ENCODE measurements at regions not wholly inside any gene's neighbourhood (a gene's known extent, or its start where the extent isn't known, plus 50 kb on each side); places are given as distances from the start of the nearest gene placed in this dataset.

- Histone ChIP-seq H3K4me2 (no peak overlapping the region), H3K79me2 (ENCODE audit: insufficient read depth, low read depth) (no peaks in the 10 kb centered on the region), H3K4me3 (IDR thresholded peaks at IDR 0.05; ENCODE audit: insufficient read depth, low read depth, low read length) (no peak overlapping the region), H4K20me1 (ENCODE audit: insufficient read depth) (no peaks in the 10 kb centered on the region), H3K9ac (no peak overlapping the region), H3K4me1 (ENCODE audit: low read depth, poor library complexity, severe bottlenecking) (no peaks in the 10 kb centered on the region), H3K27me3 (ENCODE audit: insufficient read depth, low read depth) (no peaks in the 10 kb centered on the region), H2AFZ (ENCODE audit: low read depth) (no peak overlapping the region), H3K36me3 (ENCODE audit: insufficient read depth) (no peaks in the 10 kb centered on the region), H3K27ac (no peak overlapping the region)
- TF ChIP-seq CTCF (conservative IDR thresholded peaks at IDR 0.05; ENCODE audit: low read depth, low read length), result no peak
Measured at GRCh38 chr4:163063891-163064290, 102.8 kb downstream of the NAF1 start.

GRCh38 chr4:163048447-163048846, 118.2 kb downstream of the NAF1 start:
- H3K4me3 ChIP-seq (IDR thresholded peaks at IDR 0.05; ENCODE audit: insufficient read depth, low read depth, low read length), result no peak overlapping the region
- H3K4me1 ChIP-seq (ENCODE audit: low read depth, poor library complexity, severe bottlenecking), result no peaks in the 10 kb centered on the region
- H3K27ac ChIP-seq, result no peak overlapping the region
- H3K4me2 ChIP-seq, result no peak overlapping the region
- H3K36me3 ChIP-seq (ENCODE audit: insufficient read depth), result no peaks in the 10 kb centered on the region
- TF ChIP-seq CTCF (conservative IDR thresholded peaks at IDR 0.05; ENCODE audit: low read depth, low read length), result peak; percentile 63
- no peak overlapping the region for H2AFZ ChIP-seq (ENCODE audit: low read depth)
- H3K9ac ChIP-seq, result no peak overlapping the region
- H3K27me3 ChIP-seq (ENCODE audit: insufficient read depth, low read depth), result no peaks in the 10 kb centered on the region
- H3K79me2 ChIP-seq (ENCODE audit: insufficient read depth, low read depth), result no peaks in the 10 kb centered on the region
- H4K20me1 ChIP-seq (ENCODE audit: insufficient read depth), result no peaks in the 10 kb centered on the region

GRCh38 chr4:163042306-163042705, 124.4 kb downstream of the NAF1 start:
- Histone ChIP-seq H3K27ac (no peak overlapping the region), H3K4me2 (no peak overlapping the region), H3K79me2 (ENCODE audit: insufficient read depth, low read depth) (no peaks in the 10 kb centered on the region), H4K20me1 (ENCODE audit: insufficient read depth) (no peaks in the 10 kb centered on the region), H2AFZ (ENCODE audit: low read depth) (no peak overlapping the region), H3K4me3 (IDR thresholded peaks at IDR 0.05; ENCODE audit: insufficient read depth, low read depth, low read length) (no peak overlapping the region), H3K27me3 (ENCODE audit: insufficient read depth, low read depth) (no peaks in the 10 kb centered on the region), H3K4me1 (ENCODE audit: low read depth, poor library complexity, severe bottlenecking) (no peaks in the 10 kb centered on the region), H3K36me3 (ENCODE audit: insufficient read depth) (no peaks in the 10 kb centered on the region), H3K9ac (no peak overlapping the region)
- no peak for TF ChIP-seq CTCF (conservative IDR thresholded peaks at IDR 0.05; ENCODE audit: low read depth, low read length)

- Histone ChIP-seq H3K4me3 (IDR thresholded peaks at IDR 0.05; ENCODE audit: insufficient read depth, low read depth, low read length) (no peak overlapping the region), H3K27me3 (ENCODE audit: insufficient read depth, low read depth) (no peaks in the 10 kb centered on the region)
- no peak for TF ChIP-seq CTCF (conservative IDR thresholded peaks at IDR 0.05; ENCODE audit: low read depth, low read length)
Measured at GRCh38 chr4:163017135-163017534, 149.6 kb downstream of the NAF1 start.

More at GRCh38 chr4:163017135-163017534, 149.6 kb downstream of the NAF1 start:
- no peak overlapping the region for H3K27ac ChIP-seq
- H3K9ac ChIP-seq, result no peak overlapping the region
- H3K36me3 ChIP-seq (ENCODE audit: insufficient read depth), result no peaks in the 10 kb centered on the region
- no peaks in the 10 kb centered on the region for H3K79me2 ChIP-seq (ENCODE audit: insufficient read depth, low read depth)
- H3K4me1 ChIP-seq (ENCODE audit: low read depth, poor library complexity, severe bottlenecking), result no peaks in the 10 kb centered on the region
- no peak overlapping the region for H2AFZ ChIP-seq (ENCODE audit: low read depth)
- no peak overlapping the region for H3K4me2 ChIP-seq
- no peaks in the 10 kb centered on the region for H4K20me1 ChIP-seq (ENCODE audit: insufficient read depth)
